ENCODE measurements at regions not wholly inside any gene's neighbourhood (a gene's known extent, or its start where the extent isn't known, plus 50 kb on each side); places are given as distances from the start of the nearest gene placed in this dataset.

GRCh38 chr19:28466107-28467045 lies 746.6 kb downstream of the UQCRFS1 start:
- 61 to 68% (median 62%) methylated on average over 9 of the region's 9 CpGs for WGBS, 4 donors
- Histone ChIP-seq H3K27me3 (peaks cover 6% of the 10 kb centered on the region), H3K9me3 (replicated peaks in 1 of 3) (no peaks in the 10 kb centered on the region), H3K36me3 (replicated peaks in 1 of 2) (no peaks in the 10 kb centered on the region), H3K4me3 (no peak overlapping the region), H3K27ac (no peak overlapping the region), H3K4me1 (replicated peaks in 1 of 2) (no peaks in the 10 kb centered on the region)
- intact Hi-C loops (cut with DNase I): loop anchor here in 1 of 2 donors (5.0 to 10.0 kb wide), 3 partner anchors 168 to 416 kb away; no protein-coding TSS in a partner anchor
- TF ChIP-seq CTCF (IDR thresholded peaks at IDR 0.05) (peak; percentile 58 to 91 (median 74)), POLR2A (IDR thresholded peaks at IDR 0.05) (no peak)
- peak; percentile 59 to 83 (median 74) for DNase-seq

GRCh38 chr19:28465371-28466086 lies 747.4 kb downstream of the UQCRFS1 start:
- Histone ChIP-seq H3K4me1 (replicated peaks in 1 of 2) (no peaks in the 10 kb centered on the region), H3K4me3 (no peak overlapping the region), H3K27ac (no peak overlapping the region), H3K27me3 (peaks cover 6% of the 10 kb centered on the region), H3K9me3 (replicated peaks in 1 of 3) (no peaks in the 10 kb centered on the region), H3K36me3 (replicated peaks in 1 of 2) (no peaks in the 10 kb centered on the region)
- 62 to 70% (median 64%) methylated on average over 3 of the region's 3 CpGs for WGBS, 4 donors
- intact Hi-C loops (cut with DNase I): loop anchor here in 1 of 2 donors (5.0 to 10.0 kb wide), 3 partner anchors 169 to 417 kb away; no protein-coding TSS in a partner anchor
- DNase-seq: no peak
- TF ChIP-seq CTCF (IDR thresholded peaks at IDR 0.05): no peak
- no peak for TF ChIP-seq POLR2A (IDR thresholded peaks at IDR 0.05)

GRCh38 chr19:28463493-28464053 lies 749.4 kb downstream of the UQCRFS1 start:
- 78 to 85% (median 79%) methylated on average over 5 of the region's 5 CpGs for WGBS, 4 donors
- DNase-seq: no peak
- intact Hi-C loops (cut with DNase I): loop anchor here in 1 of 2 donors (10.0 kb wide), 1 partner anchor 171 kb away; no protein-coding TSS in a partner anchor

More at GRCh38 chr19:28463493-28464053, 749.4 kb downstream of the UQCRFS1 start:
- Histone ChIP-seq H3K27ac (no peak overlapping the region), H3K27me3 (peaks cover 6% of the 10 kb centered on the region), H3K4me1 (replicated peaks in 1 of 2) (no peaks in the 10 kb centered on the region), H3K9me3 (replicated peaks in 1 of 3) (no peaks in the 10 kb centered on the region), H3K4me3 (no peak overlapping the region), H3K36me3 (replicated peaks in 1 of 2) (no peaks in the 10 kb centered on the region)
- TF ChIP-seq CTCF (IDR thresholded peaks at IDR 0.05) (no peak), POLR2A (IDR thresholded peaks at IDR 0.05) (no peak)
